ENCODE measurements at regions not wholly inside any gene's neighbourhood (a gene's known extent, or its start where the extent isn't known, plus 50 kb on each side); places are given as distances from the start of the nearest gene placed in this dataset.

- no peak for TF ChIP-seq CTCF (IDR thresholded peaks at IDR 0.05)
- no peak for TF ChIP-seq POLR2A (IDR thresholded peaks at IDR 0.05)
- TF ChIP-seq POLR2AphosphoS5 (IDR thresholded peaks at IDR 0.05), result no peak
Measured at GRCh38 chr6:113744861-113745260, 112.3 kb upstream of the MARCKS start.
